ENCODE measurements at regions not wholly inside any gene's neighbourhood (a gene's known extent, or its start where the extent isn't known, plus 50 kb on each side); places are given as distances from the start of the nearest gene placed in this dataset.
"Not testable (repeated sequence)": the region's sequence is repeated elsewhere in the genome, so short reads cannot be mapped to it uniquely, and the experiment has no call there.

GRCh38 chr14:44736326-44736725 is 225.4 kb downstream of the KLHL28 start:
- H3K36me3 ChIP-seq (replicated peaks in 1 of 2; ENCODE audit: control insufficient read depth in 2 of 2, insufficient read depth in 2 of 2, low read length in 2 of 2): no peaks in the 10 kb centered on the region

GRCh38 chr14:44732144-44732543 is 225.1 kb upstream of the FSCB start:
- peaks cover 2% of the 10 kb centered on the region for H3K79me1 ChIP-seq (ENCODE audit: low read depth, low read length)
- no peak overlapping the region for H2BK5ac ChIP-seq (ENCODE audit: low read length)
- H2AFZ ChIP-seq (ENCODE audit: low read length): no peak overlapping the region
- H2BK15ac ChIP-seq (ENCODE audit: low read length): no peak overlapping the region
- no peak overlapping the region for H2BK12ac ChIP-seq (ENCODE audit: low read length)
- no peak overlapping the region for H2AK5ac ChIP-seq (ENCODE audit: low read depth, low read length)
- H4K8ac ChIP-seq (ENCODE audit: low read depth, low read length): no peak overlapping the region
- no peaks in the 10 kb centered on the region for H3K9me3 ChIP-seq (replicated peaks in 1 of 2; ENCODE audit: control insufficient read depth in 2 of 2, insufficient read depth in 1 of 2, low read depth in 1 of 2, low read length in 2 of 2)
- H3K27me3 ChIP-seq (ENCODE audit: control insufficient read depth in 3 of 3, insufficient read depth in 3 of 3, low read depth in 1 of 3, low read length in 3 of 3): no peaks in the 10 kb centered on the region
- H3K9ac ChIP-seq (ENCODE audit: low read depth, low read length, poor library complexity): no peak overlapping the region
- no peaks in the 10 kb centered on the region for H3K36me3 ChIP-seq (replicated peaks in 1 of 2; ENCODE audit: control insufficient read depth in 2 of 2, insufficient read depth in 2 of 2, low read length in 2 of 2)
- no peak overlapping the region for H3K4me2 ChIP-seq (ENCODE audit: insufficient read depth, low read length, poor library complexity, severe bottlenecking)
- no peaks in the 10 kb centered on the region for H3K4me1 ChIP-seq (ENCODE audit: control insufficient read depth in 2 of 2, insufficient read depth in 1 of 2, low read depth in 1 of 2, low read length in 2 of 2)
- H3K18ac ChIP-seq (ENCODE audit: low read length): no peak overlapping the region
- H4K91ac ChIP-seq (ENCODE audit: low read depth, low read length, poor library complexity): no peak overlapping the region
- no peak for DNase-seq (ENCODE audit: low spot score)
- no peak overlapping the region for H3K23ac ChIP-seq (ENCODE audit: low read depth, low read length, poor library complexity)
- H3K14ac ChIP-seq (ENCODE audit: low read length): no peak overlapping the region
- H3K4me3 ChIP-seq (ENCODE audit: low read length in 2 of 2): no peak overlapping the region
- no peak overlapping the region for H2BK120ac ChIP-seq (ENCODE audit: low read depth, low read length)
- no peak overlapping the region for H3K4ac ChIP-seq (ENCODE audit: low read length)
- no peak overlapping the region for H3K27ac ChIP-seq (replicated peaks; ENCODE audit: low read length)

More at GRCh38 chr14:44736326-44736725, 225.4 kb downstream of the KLHL28 start:
- H2BK15ac ChIP-seq (ENCODE audit: low read length): no peak overlapping the region
- no peak overlapping the region for H4K91ac ChIP-seq (ENCODE audit: low read depth, low read length, poor library complexity)
- no peak overlapping the region for H3K23ac ChIP-seq (ENCODE audit: low read depth, low read length, poor library complexity)
- H2BK12ac ChIP-seq (ENCODE audit: low read length): no peak overlapping the region
- H2AK5ac ChIP-seq (ENCODE audit: low read depth, low read length): no peak overlapping the region
- H3K4me2 ChIP-seq (ENCODE audit: insufficient read depth, low read length, poor library complexity, severe bottlenecking): no peak overlapping the region
- no peak overlapping the region for H2BK5ac ChIP-seq (ENCODE audit: low read length)
- no peak overlapping the region for H3K4ac ChIP-seq (ENCODE audit: low read length)
- no peak overlapping the region for H3K27ac ChIP-seq (replicated peaks; ENCODE audit: low read length)
- no peak overlapping the region for H2BK120ac ChIP-seq (ENCODE audit: low read depth, low read length)
- no peak overlapping the region for H4K8ac ChIP-seq (ENCODE audit: low read depth, low read length)
- H3K27me3 ChIP-seq (ENCODE audit: control insufficient read depth in 3 of 3, insufficient read depth in 3 of 3, low read depth in 1 of 3, low read length in 3 of 3): no peaks in the 10 kb centered on the region
- H3K9ac ChIP-seq (ENCODE audit: low read depth, low read length, poor library complexity): no peak overlapping the region
- H3K18ac ChIP-seq (ENCODE audit: low read length): no peak overlapping the region
- no peaks in the 10 kb centered on the region for H3K9me3 ChIP-seq (replicated peaks in 1 of 2; ENCODE audit: control insufficient read depth in 2 of 2, insufficient read depth in 1 of 2, low read depth in 1 of 2, low read length in 2 of 2)
- H3K14ac ChIP-seq (ENCODE audit: low read length): no peak overlapping the region
- H3K4me1 ChIP-seq (ENCODE audit: control insufficient read depth in 2 of 2, insufficient read depth in 1 of 2, low read depth in 1 of 2, low read length in 2 of 2): no peaks in the 10 kb centered on the region
- no CpG with 5 or more reads among the region's 1 CpG for WGBS, 2 donors (ENCODE audit: extremely low coverage in 2 of 2, insufficient read length in 2 of 2, insufficient replicate concordance in 1 of 2)
- no peaks in the 10 kb centered on the region for H3K79me1 ChIP-seq (ENCODE audit: low read depth, low read length)
- no peak overlapping the region for H2AFZ ChIP-seq (ENCODE audit: low read length)
- no peak overlapping the region for H3K4me3 ChIP-seq (ENCODE audit: low read length in 2 of 2)
- no peak for DNase-seq (ENCODE audit: low spot score)

- H2BK15ac ChIP-seq (ENCODE audit: low read length): no peak overlapping the region
- H3K14ac ChIP-seq (ENCODE audit: low read length): no peak overlapping the region
- H3K9ac ChIP-seq (ENCODE audit: low read depth, low read length, poor library complexity): no peak overlapping the region
- no peaks in the 10 kb centered on the region for H3K4me1 ChIP-seq (ENCODE audit: control insufficient read depth in 2 of 2, insufficient read depth in 1 of 2, low read depth in 1 of 2, low read length in 2 of 2)
- no peak overlapping the region for H3K18ac ChIP-seq (ENCODE audit: low read length)
- no peak overlapping the region for H3K4me3 ChIP-seq (ENCODE audit: low read length in 2 of 2)
- no peak overlapping the region for H2BK120ac ChIP-seq (ENCODE audit: low read depth, low read length)
- no peak overlapping the region for H2BK12ac ChIP-seq (ENCODE audit: low read length)
- no peak overlapping the region for H3K4me2 ChIP-seq (ENCODE audit: insufficient read depth, low read length, poor library complexity, severe bottlenecking)
- no peak for DNase-seq (ENCODE audit: low spot score)
- H4K91ac ChIP-seq (ENCODE audit: low read depth, low read length, poor library complexity): no peak overlapping the region
- no CpG with 5 or more reads among the region's 3 CpGs for WGBS, 2 donors (ENCODE audit: extremely low coverage in 2 of 2, insufficient read length in 2 of 2, insufficient replicate concordance in 1 of 2)
- no peak overlapping the region for H2BK5ac ChIP-seq (ENCODE audit: low read length)
- no peaks in the 10 kb centered on the region for H3K9me3 ChIP-seq (replicated peaks in 1 of 2; ENCODE audit: control insufficient read depth in 2 of 2, insufficient read depth in 1 of 2, low read depth in 1 of 2, low read length in 2 of 2)
- H2AFZ ChIP-seq (ENCODE audit: low read length): no peak overlapping the region
- H3K36me3 ChIP-seq (replicated peaks in 1 of 2; ENCODE audit: control insufficient read depth in 2 of 2, insufficient read depth in 2 of 2, low read length in 2 of 2): no peaks in the 10 kb centered on the region
- no peak overlapping the region for H3K23ac ChIP-seq (ENCODE audit: low read depth, low read length, poor library complexity)
- no peak overlapping the region for H4K8ac ChIP-seq (ENCODE audit: low read depth, low read length)
- H3K79me1 ChIP-seq (ENCODE audit: low read depth, low read length): peaks cover 2% of the 10 kb centered on the region
- H3K4ac ChIP-seq (ENCODE audit: low read length): no peak overlapping the region
- H3K27me3 ChIP-seq (ENCODE audit: control insufficient read depth in 3 of 3, insufficient read depth in 3 of 3, low read depth in 1 of 3, low read length in 3 of 3): no peaks in the 10 kb centered on the region
- H2AK5ac ChIP-seq (ENCODE audit: low read depth, low read length): no peak overlapping the region
- no peak overlapping the region for H3K27ac ChIP-seq (replicated peaks; ENCODE audit: low read length)
These were observed 223.8 kb upstream of the FSCB start for GRCh38 chr14:44730860-44731259.

GRCh38 chr14:44721395-44721794 is 214.3 kb upstream of the FSCB start:
- not testable (repeated sequence) for H4K8ac ChIP-seq (ENCODE audit: low read depth, low read length); H3K79me1 ChIP-seq (ENCODE audit: low read depth, low read length); H3K27ac ChIP-seq (replicated peaks; ENCODE audit: low read length); H2BK12ac ChIP-seq (ENCODE audit: low read length); H3K23ac ChIP-seq (ENCODE audit: low read depth, low read length, poor library complexity); H3K27me3 ChIP-seq (ENCODE audit: control insufficient read depth in 3 of 3, insufficient read depth in 3 of 3, low read depth in 1 of 3, low read length in 3 of 3); H3K9ac ChIP-seq (ENCODE audit: low read depth, low read length, poor library complexity); DNase-seq (ENCODE audit: low spot score); H2BK15ac ChIP-seq (ENCODE audit: low read length); H2BK120ac ChIP-seq (ENCODE audit: low read depth, low read length); H3K4me2 ChIP-seq (ENCODE audit: insufficient read depth, low read length, poor library complexity, severe bottlenecking); H3K4me1 ChIP-seq (ENCODE audit: control insufficient read depth in 2 of 2, insufficient read depth in 1 of 2, low read depth in 1 of 2, low read length in 2 of 2); H3K18ac ChIP-seq (ENCODE audit: low read length); H3K9me3 ChIP-seq (replicated peaks in 1 of 2; ENCODE audit: control insufficient read depth in 2 of 2, insufficient read depth in 1 of 2, low read depth in 1 of 2, low read length in 2 of 2); H2AK5ac ChIP-seq (ENCODE audit: low read depth, low read length); H3K14ac ChIP-seq (ENCODE audit: low read length); H2BK5ac ChIP-seq (ENCODE audit: low read length); H3K4ac ChIP-seq (ENCODE audit: low read length); H3K36me3 ChIP-seq (replicated peaks in 1 of 2; ENCODE audit: control insufficient read depth in 2 of 2, insufficient read depth in 2 of 2, low read length in 2 of 2); H4K91ac ChIP-seq (ENCODE audit: low read depth, low read length, poor library complexity); H2AFZ ChIP-seq (ENCODE audit: low read length); H3K4me3 ChIP-seq (ENCODE audit: low read length in 2 of 2)
- no CpG with 5 or more reads among the region's 1 CpG for WGBS, 2 donors (ENCODE audit: extremely low coverage in 2 of 2, insufficient read length in 2 of 2, insufficient replicate concordance in 1 of 2)
